ENCODE measurements at regions not wholly inside any gene's neighbourhood (a gene's known extent, or its start where the extent isn't known, plus 50 kb on each side); places are given as distances from the start of the nearest gene placed in this dataset.
A peak's percentile ranks its signal among the peaks of the same experiment; 100 is the strongest.

DNA sequence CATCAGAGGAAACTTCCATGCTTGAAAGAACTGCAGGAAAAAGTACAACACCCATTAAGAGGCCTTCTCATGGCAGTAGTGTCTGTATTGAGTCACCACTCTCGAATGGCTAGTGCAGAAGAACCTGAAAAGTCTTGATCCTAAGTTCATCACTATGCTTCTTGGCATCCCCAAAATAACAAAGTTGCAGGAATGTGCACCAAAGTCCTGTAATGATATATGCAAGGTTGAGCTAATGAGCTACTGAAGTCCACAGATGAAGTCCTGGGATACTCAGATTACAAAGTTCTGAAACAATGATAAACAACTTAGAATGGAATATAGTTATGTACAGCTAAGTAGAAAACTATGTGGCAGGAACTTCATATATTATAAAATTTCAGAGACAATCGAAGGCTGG lies 545.4 kb downstream of the FOXG1 start:
- no peaks in the 10 kb centered on the region for H3K36me3 ChIP-seq (ENCODE audit: control insufficient read depth, insufficient read depth, low read length)
- H3K4me1 ChIP-seq (ENCODE audit: control insufficient read depth, insufficient read depth, low read length, poor library complexity, severe bottlenecking) = no peaks in the 10 kb centered on the region
- H3K27ac ChIP-seq (ENCODE audit: low read depth, low read length, severe bottlenecking) = no peak overlapping the region
- 90% methylated on average over 2 of the region's 2 CpGs; no CpG with 5 or more reads in 1 of the 2 experiments for WGBS, 2 experiments (ENCODE audit: insufficient coverage in 2 of 2)
- no peaks in the 10 kb centered on the region for H3K9me3 ChIP-seq (ENCODE audit: control insufficient read depth, low read length)
- H3K4me3 ChIP-seq (ENCODE audit: extremely low read depth, insufficient read depth, low read length, poor library complexity, severe bottlenecking) = no peak overlapping the region

DNA sequence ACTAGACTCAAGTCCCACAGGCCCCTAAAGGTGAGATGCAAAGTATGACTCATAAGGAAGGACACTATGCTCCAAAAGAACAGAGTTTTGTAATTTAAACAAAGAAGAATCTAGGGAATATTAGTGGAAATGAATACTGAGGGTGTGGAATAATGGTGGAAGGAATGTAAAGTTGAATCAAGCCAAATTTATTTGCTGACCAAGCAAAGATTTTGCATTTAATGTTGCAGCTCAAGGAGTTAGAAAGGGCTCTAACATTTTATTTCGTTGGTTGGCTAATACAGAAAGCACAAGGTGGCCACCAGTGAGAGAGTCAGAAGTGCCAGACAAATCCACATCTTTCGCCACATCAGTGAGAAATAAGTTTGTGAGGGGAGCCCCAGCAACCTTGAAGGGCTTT lies 550.3 kb downstream of the FOXG1 start:
- Histone ChIP-seq H3K9me3 (ENCODE audit: control insufficient read depth, low read length) (no peaks in the 10 kb centered on the region), H3K36me3 (ENCODE audit: control insufficient read depth, insufficient read depth, low read length) (no peaks in the 10 kb centered on the region), H3K27ac (ENCODE audit: low read depth, low read length, severe bottlenecking) (no peak overlapping the region), H3K4me3 (ENCODE audit: extremely low read depth, insufficient read depth, low read length, poor library complexity, severe bottlenecking) (no peak overlapping the region), H3K4me1 (ENCODE audit: control insufficient read depth, insufficient read depth, low read length, poor library complexity, severe bottlenecking) (peaks cover 3% of the 10 kb centered on the region)
- 80 to 88% methylated on average over 2 of the region's 2 CpGs for WGBS, 2 experiments (ENCODE audit: insufficient coverage in 2 of 2)

- Histone ChIP-seq H3K4me1 (ENCODE audit: control insufficient read depth, insufficient read depth, low read length, poor library complexity, severe bottlenecking) (peaks cover 3% of the 10 kb centered on the region), H3K9me3 (ENCODE audit: control insufficient read depth, low read length) (no peaks in the 10 kb centered on the region)
- WGBS, 2 experiments (ENCODE audit: insufficient coverage in 2 of 2) = 100% methylated on average over 1 of the region's 1 CpG; no CpG with 5 or more reads in 1 of the 2 experiments
These were observed 550.8 kb downstream of the FOXG1 start for GRCh38 chr14:29317423-29317822.

DNA sequence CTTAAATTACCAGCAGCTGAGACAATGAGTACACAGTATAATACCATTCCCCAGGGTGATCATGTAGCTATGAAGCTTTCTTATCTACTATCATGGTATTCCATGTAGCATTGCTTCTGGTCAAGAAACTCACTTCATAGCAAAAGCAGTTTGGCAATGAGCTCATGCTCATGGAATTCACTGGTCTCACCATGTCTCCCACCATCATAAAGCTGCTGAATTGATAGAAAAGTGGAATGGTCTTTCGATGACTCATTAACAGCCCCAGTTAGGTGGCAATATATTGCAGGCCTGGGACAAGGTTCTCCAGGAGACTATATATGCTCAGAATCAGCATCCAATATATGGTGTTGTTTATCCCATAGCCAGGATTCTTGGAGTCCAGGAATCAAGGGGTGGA lies 553.7 kb downstream of the FOXG1 start:
- H3K27ac ChIP-seq (ENCODE audit: low read depth, low read length, severe bottlenecking) = peak overlapping the region; percentile 48
- no peaks in the 10 kb centered on the region for H3K9me3 ChIP-seq (ENCODE audit: control insufficient read depth, low read length)
- WGBS, 2 experiments (ENCODE audit: insufficient coverage in 2 of 2) = no CpG with 5 or more reads among the region's 1 CpG
- H3K36me3 ChIP-seq (ENCODE audit: control insufficient read depth, insufficient read depth, low read length) = no peaks in the 10 kb centered on the region
- H3K4me1 ChIP-seq (ENCODE audit: control insufficient read depth, insufficient read depth, low read length, poor library complexity, severe bottlenecking) = peaks cover 3% of the 10 kb centered on the region
- H3K4me3 ChIP-seq (ENCODE audit: extremely low read depth, insufficient read depth, low read length, poor library complexity, severe bottlenecking) = no peak overlapping the region

More at GRCh38 chr14:29317423-29317822, 550.8 kb downstream of the FOXG1 start:
- H3K27ac ChIP-seq (ENCODE audit: low read depth, low read length, severe bottlenecking) = no peak overlapping the region
- H3K36me3 ChIP-seq (ENCODE audit: control insufficient read depth, insufficient read depth, low read length) = no peaks in the 10 kb centered on the region
- no peak overlapping the region for H3K4me3 ChIP-seq (ENCODE audit: extremely low read depth, insufficient read depth, low read length, poor library complexity, severe bottlenecking)

GRCh38 chr14:29321646-29322045 lies 555.1 kb downstream of the FOXG1 start:
- H3K4me3 ChIP-seq (ENCODE audit: extremely low read depth, insufficient read depth, low read length, poor library complexity, severe bottlenecking) = no peak overlapping the region
- no peaks in the 10 kb centered on the region for H3K36me3 ChIP-seq (ENCODE audit: control insufficient read depth, insufficient read depth, low read length)
- peak overlapping the region; percentile 77 for H3K27ac ChIP-seq (ENCODE audit: low read depth, low read length, severe bottlenecking)
- H3K4me1 ChIP-seq (ENCODE audit: control insufficient read depth, insufficient read depth, low read length, poor library complexity, severe bottlenecking) = peaks cover 3% of the 10 kb centered on the region
- H3K9me3 ChIP-seq (ENCODE audit: control insufficient read depth, low read length) = no peaks in the 10 kb centered on the region

- H3K27ac ChIP-seq (ENCODE audit: low read depth, low read length, severe bottlenecking) = no peak overlapping the region
- H3K36me3 ChIP-seq (ENCODE audit: control insufficient read depth, insufficient read depth, low read length) = no peaks in the 10 kb centered on the region
- no peaks in the 10 kb centered on the region for H3K4me1 ChIP-seq (ENCODE audit: control insufficient read depth, insufficient read depth, low read length, poor library complexity, severe bottlenecking)
- H3K4me3 ChIP-seq (ENCODE audit: extremely low read depth, insufficient read depth, low read length, poor library complexity, severe bottlenecking) = no peak overlapping the region
- WGBS, 2 experiments (ENCODE audit: insufficient coverage in 2 of 2) = 100% methylated on average over 2 of the region's 3 CpGs; no CpG with 5 or more reads in 1 of the 2 experiments
- no peaks in the 10 kb centered on the region for H3K9me3 ChIP-seq (ENCODE audit: control insufficient read depth, low read length)
These were observed 573.0 kb downstream of the FOXG1 start for GRCh38 chr14:29339494-29340172.

DNA sequence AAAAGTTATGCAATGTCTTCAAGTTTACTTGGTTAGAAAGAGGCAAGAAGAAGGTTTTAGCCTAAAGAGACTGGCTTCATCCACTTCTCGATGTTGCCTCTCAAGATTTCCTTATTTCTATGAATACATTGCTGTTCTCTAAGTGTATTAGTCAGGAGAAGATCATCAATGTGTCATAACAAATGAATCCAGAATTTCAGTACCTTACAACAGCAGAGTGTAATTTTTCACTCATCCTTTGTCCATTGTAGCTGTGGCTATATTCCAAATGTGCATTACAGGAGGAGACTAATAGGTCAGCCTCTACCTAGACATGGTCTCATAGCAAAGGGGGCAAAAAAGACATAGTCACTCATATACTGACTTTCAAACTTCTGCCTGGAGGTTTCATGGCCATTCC lies 579.1 kb downstream of the PRKD1 start:
- H3K27ac ChIP-seq (ENCODE audit: low read depth, low read length, severe bottlenecking) = no peak overlapping the region
- H3K4me3 ChIP-seq (ENCODE audit: extremely low read depth, insufficient read depth, low read length, poor library complexity, severe bottlenecking) = no peak overlapping the region
- H3K4me1 ChIP-seq (ENCODE audit: control insufficient read depth, insufficient read depth, low read length, poor library complexity, severe bottlenecking) = no peaks in the 10 kb centered on the region
- H3K9me3 ChIP-seq (ENCODE audit: control insufficient read depth, low read length) = no peaks in the 10 kb centered on the region
- no peaks in the 10 kb centered on the region for H3K36me3 ChIP-seq (ENCODE audit: control insufficient read depth, insufficient read depth, low read length)
- WGBS, 2 experiments (ENCODE audit: insufficient coverage in 2 of 2) = no CpG with 5 or more reads among the region's 1 CpG

DNA sequence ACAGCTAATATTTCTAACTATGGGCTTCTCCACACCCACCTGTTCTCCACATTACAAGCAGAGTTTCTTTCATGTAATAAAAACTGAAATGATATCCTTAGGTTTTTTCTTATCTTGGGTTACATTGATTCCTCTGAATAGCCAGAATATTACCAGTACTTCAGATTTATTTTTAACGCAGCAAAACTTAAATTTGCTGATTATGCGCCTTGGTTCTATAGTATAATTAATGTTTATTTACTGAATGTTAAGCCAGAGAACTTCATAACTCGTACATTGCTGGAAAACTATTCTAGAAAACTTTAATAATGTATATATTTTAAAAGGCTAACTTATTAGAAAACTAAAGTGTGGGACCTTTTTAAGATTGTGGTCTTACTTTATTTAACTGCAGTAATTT lies 577.2 kb downstream of the PRKD1 start:
- no peak overlapping the region for H3K27ac ChIP-seq (ENCODE audit: low read depth, low read length, severe bottlenecking)
- H3K36me3 ChIP-seq (ENCODE audit: control insufficient read depth, insufficient read depth, low read length) = no peaks in the 10 kb centered on the region
- WGBS, 2 experiments (ENCODE audit: insufficient coverage in 2 of 2) = no CpG with 5 or more reads among the region's 3 CpGs
- no peak overlapping the region for H3K4me3 ChIP-seq (ENCODE audit: extremely low read depth, insufficient read depth, low read length, poor library complexity, severe bottlenecking)
- H3K9me3 ChIP-seq (ENCODE audit: control insufficient read depth, low read length) = no peaks in the 10 kb centered on the region
- H3K4me1 ChIP-seq (ENCODE audit: control insufficient read depth, insufficient read depth, low read length, poor library complexity, severe bottlenecking) = no peaks in the 10 kb centered on the region

DNA sequence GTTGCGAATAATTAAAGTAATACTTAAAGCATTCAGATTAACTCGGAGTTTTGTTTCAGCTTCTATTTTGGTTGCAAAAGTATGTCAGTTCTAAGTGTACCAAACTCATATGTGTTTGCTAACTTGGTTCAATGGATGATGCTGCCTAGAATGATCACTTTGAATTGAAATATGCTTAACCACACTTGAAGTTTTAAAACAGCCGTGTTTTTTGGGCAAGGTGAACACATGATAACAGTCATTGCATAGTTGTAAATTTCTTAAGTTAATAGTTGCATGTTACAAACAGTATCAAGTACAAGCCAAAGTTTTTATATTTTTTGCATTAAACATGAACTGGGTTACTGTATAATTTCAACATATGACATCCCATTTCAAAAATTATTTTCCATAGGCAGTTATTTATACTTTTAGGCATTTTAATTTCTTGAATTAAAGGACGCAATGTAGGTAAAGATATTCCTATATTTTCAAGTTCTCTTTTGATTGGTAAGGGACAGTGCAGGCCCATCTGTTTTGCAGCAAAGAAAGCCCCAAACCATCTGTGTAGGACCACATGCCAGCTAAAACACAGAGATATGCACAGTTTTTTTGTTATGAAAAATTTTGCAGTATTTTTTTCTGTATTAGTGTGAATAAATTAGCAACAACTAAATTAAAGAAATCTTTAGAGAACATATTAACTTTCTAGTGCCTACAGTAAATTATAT lies 575.5 kb downstream of the PRKD1 start:
- 80% methylated on average over 1 of the region's 4 CpGs; no CpG with 5 or more reads in 1 of the 2 experiments for WGBS, 2 experiments (ENCODE audit: insufficient coverage in 2 of 2)
- H3K4me1 ChIP-seq (ENCODE audit: control insufficient read depth, insufficient read depth, low read length, poor library complexity, severe bottlenecking) = no peaks in the 10 kb centered on the region
- no peak overlapping the region for H3K27ac ChIP-seq (ENCODE audit: low read depth, low read length, severe bottlenecking)
- no peak overlapping the region for H3K4me3 ChIP-seq (ENCODE audit: extremely low read depth, insufficient read depth, low read length, poor library complexity, severe bottlenecking)
- H3K9me3 ChIP-seq (ENCODE audit: control insufficient read depth, low read length) = no peaks in the 10 kb centered on the region
- no peaks in the 10 kb centered on the region for H3K36me3 ChIP-seq (ENCODE audit: control insufficient read depth, insufficient read depth, low read length)

DNA sequence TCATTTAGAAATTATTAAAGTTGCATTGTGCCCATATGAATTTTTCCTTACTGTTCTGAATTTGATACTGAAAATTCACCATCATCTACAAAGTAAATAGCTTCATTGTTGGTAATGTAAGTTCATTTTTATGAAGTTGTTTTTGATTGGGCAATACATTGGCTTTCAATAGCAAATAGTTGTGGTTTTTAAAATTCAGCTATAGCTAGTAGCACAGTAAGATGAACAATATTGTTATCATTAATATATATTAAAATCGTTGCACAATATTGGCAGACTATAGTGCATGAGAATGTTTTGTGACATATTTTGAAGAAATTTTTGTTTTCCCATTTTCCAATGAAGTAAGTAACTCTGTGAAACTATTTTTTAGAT lies 575.0 kb downstream of the PRKD1 start:
- no CpG with 5 or more reads among the region's 1 CpG for WGBS, 2 experiments (ENCODE audit: insufficient coverage in 2 of 2)
- no peaks in the 10 kb centered on the region for H3K9me3 ChIP-seq (ENCODE audit: control insufficient read depth, low read length)
- no peaks in the 10 kb centered on the region for H3K4me1 ChIP-seq (ENCODE audit: control insufficient read depth, insufficient read depth, low read length, poor library complexity, severe bottlenecking)
- H3K27ac ChIP-seq (ENCODE audit: low read depth, low read length, severe bottlenecking) = no peak overlapping the region
- no peak overlapping the region for H3K4me3 ChIP-seq (ENCODE audit: extremely low read depth, insufficient read depth, low read length, poor library complexity, severe bottlenecking)
- H3K36me3 ChIP-seq (ENCODE audit: control insufficient read depth, insufficient read depth, low read length) = no peaks in the 10 kb centered on the region

- Histone ChIP-seq H3K27ac (ENCODE audit: low read depth, low read length, severe bottlenecking) (no peak overlapping the region), H3K9me3 (ENCODE audit: control insufficient read depth, low read length) (no peaks in the 10 kb centered on the region), H3K4me1 (ENCODE audit: control insufficient read depth, insufficient read depth, low read length, poor library complexity, severe bottlenecking) (no peaks in the 10 kb centered on the region), H3K4me3 (ENCODE audit: extremely low read depth, insufficient read depth, low read length, poor library complexity, severe bottlenecking) (no peak overlapping the region), H3K36me3 (ENCODE audit: control insufficient read depth, insufficient read depth, low read length) (no peaks in the 10 kb centered on the region)
- 90 to 97% methylated on average over 2 to 5 of the region's 5 CpGs for WGBS, 2 experiments (ENCODE audit: insufficient coverage in 2 of 2)
These were observed 574.1 kb downstream of the PRKD1 start for GRCh38 chr14:29353513-29353912.

All from mesodermal cell (in vitro differentiated cells).